ENCODE measurements at regions not wholly inside any gene's neighbourhood (a gene's known extent, or its start where the extent isn't known, plus 50 kb on each side); places are given as distances from the start of the nearest gene placed in this dataset.

GRCh38 chr6:156564127-156564806, 212.9 kb upstream of the ARID1B start:
- H3K4me1 Mint-ChIP-seq: peaks cover 5% of the 10 kb centered on the region
- H3K27ac Mint-ChIP-seq: no peak overlapping the region
- Histone ChIP-seq H3K36me3 (no peaks in the 10 kb centered on the region), H3K79me2 (ENCODE audit: low read depth) (no peaks in the 10 kb centered on the region), H4K20me1 (ENCODE audit: low read depth) (no peaks in the 10 kb centered on the region), H3K4me2 (no peak overlapping the region), H3K9ac (no peak overlapping the region), H3K27me3 (no peaks in the 10 kb centered on the region), H3F3A (ENCODE audit: low read depth) (no peaks in the 10 kb centered on the region), H3K4me1 (no peaks in the 10 kb centered on the region), H3K4me3 (no peak overlapping the region), H3K9me3 (ENCODE audit: low read depth) (no peaks in the 10 kb centered on the region), H3K27ac (no peak overlapping the region), H2AFZ (replicated peaks) (no peak overlapping the region)
- H3K4me3 Mint-ChIP-seq: no peak overlapping the region
- peak; percentile 85 for DNase-seq (ENCODE audit: low spot score)
- TF ChIP-seq EZH2 (IDR thresholded peaks at IDR 0.05) (no peak), CTCF (IDR thresholded peaks at IDR 0.05) (peak; percentile 97), EZH2phosphoT487 (IDR thresholded peaks at IDR 0.05) (no peak)
- peaks cover 9% of the 10 kb centered on the region for H3K27me3 Mint-ChIP-seq (ENCODE audit: insufficient read depth, low read depth)
- peaks cover 2% of the 10 kb centered on the region for H3K9me3 Mint-ChIP-seq
- H3K36me3 Mint-ChIP-seq: no peaks in the 10 kb centered on the region

DNA sequence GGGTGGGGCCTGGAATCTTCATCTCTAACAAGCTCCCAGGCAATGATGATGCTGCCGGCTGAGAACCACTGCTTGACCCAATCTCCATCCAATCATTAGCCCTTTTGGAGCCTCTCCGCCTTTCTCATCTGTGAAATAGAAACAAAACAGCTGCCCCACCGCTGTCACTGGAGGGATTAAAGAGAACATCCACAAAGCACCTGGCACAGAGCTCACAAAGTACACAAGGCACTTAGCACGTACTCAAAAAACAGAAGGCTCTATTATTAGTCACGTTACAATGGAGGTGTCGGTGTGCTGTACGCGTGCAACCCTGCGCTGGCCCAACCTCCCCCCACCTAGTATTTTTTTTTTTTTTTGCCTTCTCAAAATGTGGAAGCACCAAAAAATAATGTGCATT, 213.5 kb upstream of the ARID1B start:
- Mint-ChIP-seq H3K9me3 (peaks cover 2% of the 10 kb centered on the region), H3K4me3 (no peak overlapping the region), H3K36me3 (no peaks in the 10 kb centered on the region), H3K27me3 (ENCODE audit: insufficient read depth, low read depth) (peaks cover 9% of the 10 kb centered on the region), H3K27ac (no peak overlapping the region), H3K4me1 (peaks cover 5% of the 10 kb centered on the region)
- Histone ChIP-seq H3K27me3 (no peaks in the 10 kb centered on the region), H3K9ac (no peak overlapping the region), H2AFZ (replicated peaks) (no peak overlapping the region), H3K36me3 (no peaks in the 10 kb centered on the region), H3K79me2 (ENCODE audit: low read depth) (no peaks in the 10 kb centered on the region), H3K9me3 (ENCODE audit: low read depth) (no peaks in the 10 kb centered on the region), H4K20me1 (ENCODE audit: low read depth) (no peaks in the 10 kb centered on the region), H3K4me1 (no peaks in the 10 kb centered on the region), H3K4me3 (no peak overlapping the region), H3F3A (ENCODE audit: low read depth) (no peaks in the 10 kb centered on the region), H3K4me2 (no peak overlapping the region), H3K27ac (no peak overlapping the region)
- TF ChIP-seq CTCF (IDR thresholded peaks at IDR 0.05) (no peak), EZH2phosphoT487 (IDR thresholded peaks at IDR 0.05) (no peak), EZH2 (IDR thresholded peaks at IDR 0.05) (no peak)
- peak; percentile 11 for DNase-seq (ENCODE audit: low spot score)

DNA sequence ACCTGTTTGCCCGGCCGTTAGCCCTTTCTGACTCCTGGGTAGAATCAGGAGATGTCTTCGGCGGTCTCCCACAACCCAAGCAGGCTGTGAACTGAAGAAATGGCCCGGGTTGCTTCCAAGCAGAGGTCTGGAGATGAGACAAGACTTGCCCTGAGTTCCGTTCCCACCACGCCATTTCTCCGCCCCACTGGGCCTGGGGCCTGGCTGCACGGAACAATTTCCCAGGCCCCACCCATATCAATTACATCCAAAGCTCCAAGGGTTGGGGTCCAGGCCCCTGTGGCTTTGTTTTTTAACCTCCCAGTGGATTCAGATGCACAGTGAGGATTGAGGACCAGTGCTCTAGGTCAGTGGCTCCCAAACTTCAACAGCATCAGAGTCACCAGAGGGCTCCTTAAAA, 214.5 kb upstream of the ARID1B start:
- TF ChIP-seq EZH2phosphoT487 (IDR thresholded peaks at IDR 0.05): no peak
- TF ChIP-seq CTCF (IDR thresholded peaks at IDR 0.05): no peak
- no peak for TF ChIP-seq EZH2 (IDR thresholded peaks at IDR 0.05)
- Mint-ChIP-seq H3K36me3 (no peaks in the 10 kb centered on the region), H3K9me3 (peaks cover 2% of the 10 kb centered on the region)

More for the DNA sequence above, 214.5 kb upstream of the ARID1B start:
- Histone ChIP-seq H3K27me3 (no peaks in the 10 kb centered on the region), H2AFZ (replicated peaks) (no peak overlapping the region), H3K27ac (no peak overlapping the region), H3K36me3 (no peaks in the 10 kb centered on the region), H3K4me3 (no peak overlapping the region), H3K9me3 (ENCODE audit: low read depth) (no peaks in the 10 kb centered on the region), H3K4me2 (no peak overlapping the region), H4K20me1 (ENCODE audit: low read depth) (no peaks in the 10 kb centered on the region), H3K4me1 (no peaks in the 10 kb centered on the region), H3K9ac (no peak overlapping the region), H3K79me2 (ENCODE audit: low read depth) (no peaks in the 10 kb centered on the region), H3F3A (ENCODE audit: low read depth) (no peaks in the 10 kb centered on the region)
- Mint-ChIP-seq H3K4me3 (no peak overlapping the region), H3K27me3 (ENCODE audit: insufficient read depth, low read depth) (peaks cover 10% of the 10 kb centered on the region), H3K4me1 (peaks cover 6% of the 10 kb centered on the region), H3K27ac (no peak overlapping the region)
- DNase-seq (ENCODE audit: low spot score): no peak

All from neural progenitor cell (in vitro differentiated cells).